OCI-LY3 (cell line): ENCODE measurements at regions not wholly inside any gene's neighbourhood (a gene's known extent, or its start where the extent isn't known, plus 50 kb on each side); places are given as distances from the start of the nearest gene placed in this dataset.

Experiments used
- EZH2phosphoT487 ChIP-seq: fragments of 200-600 bp; shearing (Covaris generic); IDR thresholded peaks from 2 replicates; pipeline ENCODE4 v1.6.1; 2018; ENCODE audit warnings: antibody characterized with exemption, mixed run types, low read depth
- TF ChIP-seq, protein P1 (sequence below): fragments of 200-600, 300-600 bp; sonication (generic); IDR thresholded peaks from 2 replicates; pipeline ENCODE4 v1.5.1; 2014; ENCODE audit warnings: antibody characterized with exemption, low read length, low read depth

DNA sequence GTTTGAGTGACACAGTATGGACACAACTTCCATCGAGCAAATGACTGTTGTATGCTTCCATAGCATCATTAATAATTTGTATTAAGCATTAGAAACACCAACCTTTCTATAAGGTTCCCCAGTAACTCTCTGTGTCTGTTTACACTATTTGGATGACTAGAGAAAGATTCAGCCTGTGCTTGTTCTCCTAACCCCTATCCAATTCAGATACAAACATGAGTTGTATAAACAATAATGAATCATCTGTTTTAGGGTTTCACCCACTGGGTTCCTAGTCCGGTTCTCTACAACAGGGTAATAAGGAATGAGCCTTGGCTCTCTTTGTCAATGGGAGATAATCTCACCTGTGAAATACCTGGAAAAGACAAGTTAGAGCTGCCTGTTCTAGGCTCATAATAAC lies 894.1 kb upstream of the PIK3C3 start:
- TF ChIP-seq, protein P1, sequence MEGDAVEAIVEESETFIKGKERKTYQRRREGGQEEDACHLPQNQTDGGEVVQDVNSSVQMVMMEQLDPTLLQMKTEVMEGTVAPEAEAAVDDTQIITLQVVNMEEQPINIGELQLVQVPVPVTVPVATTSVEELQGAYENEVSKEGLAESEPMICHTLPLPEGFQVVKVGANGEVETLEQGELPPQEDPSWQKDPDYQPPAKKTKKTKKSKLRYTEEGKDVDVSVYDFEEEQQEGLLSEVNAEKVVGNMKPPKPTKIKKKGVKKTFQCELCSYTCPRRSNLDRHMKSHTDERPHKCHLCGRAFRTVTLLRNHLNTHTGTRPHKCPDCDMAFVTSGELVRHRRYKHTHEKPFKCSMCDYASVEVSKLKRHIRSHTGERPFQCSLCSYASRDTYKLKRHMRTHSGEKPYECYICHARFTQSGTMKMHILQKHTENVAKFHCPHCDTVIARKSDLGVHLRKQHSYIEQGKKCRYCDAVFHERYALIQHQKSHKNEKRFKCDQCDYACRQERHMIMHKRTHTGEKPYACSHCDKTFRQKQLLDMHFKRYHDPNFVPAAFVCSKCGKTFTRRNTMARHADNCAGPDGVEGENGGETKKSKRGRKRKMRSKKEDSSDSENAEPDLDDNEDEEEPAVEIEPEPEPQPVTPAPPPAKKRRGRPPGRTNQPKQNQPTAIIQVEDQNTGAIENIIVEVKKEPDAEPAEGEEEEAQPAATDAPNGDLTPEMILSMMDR, result no peak
- TF ChIP-seq EZH2phosphoT487, result no peak
